ENCODE measurements at regions not wholly inside any gene's neighbourhood (a gene's known extent, or its start where the extent isn't known, plus 50 kb on each side); places are given as distances from the start of the nearest gene placed in this dataset.

DNA sequence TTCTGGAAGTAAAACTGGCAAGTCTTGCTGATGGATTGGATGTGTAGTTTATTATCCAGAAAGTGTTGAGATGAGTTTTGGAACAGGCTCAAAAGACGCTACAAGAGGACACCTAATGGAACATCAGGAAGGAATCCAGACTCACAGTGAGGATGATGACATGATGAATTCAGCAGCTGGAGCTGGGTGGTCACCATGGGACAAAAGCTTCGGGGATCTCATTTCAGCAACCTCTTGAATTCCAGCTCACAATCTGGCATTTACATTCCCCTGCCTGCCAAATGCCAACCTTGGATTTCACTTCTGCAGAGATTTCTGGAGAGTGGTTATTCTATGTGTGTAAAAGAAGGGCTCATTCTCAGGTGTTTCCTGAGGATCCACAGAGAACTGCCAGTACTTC lies 288.0 kb upstream of the TMTC4 start:
- Histone ChIP-seq H3K9me3 (ENCODE audit: control insufficient read depth, insufficient read depth, low read length) (no peaks in the 10 kb centered on the region), H4K91ac (ENCODE audit: insufficient read depth, low read depth, low read length) (no peak overlapping the region), H2AK5ac (ENCODE audit: low read depth, low read length) (no peak overlapping the region), H3K4me2 (ENCODE audit: low read depth, low read length) (no peak overlapping the region), H3K36me3 (ENCODE audit: control insufficient read depth, insufficient read depth, low read length) (no peaks in the 10 kb centered on the region), H2AFZ (replicated peaks; ENCODE audit: low read length, poor library complexity) (no peak overlapping the region), H3K27ac (ENCODE audit: insufficient read depth, low read length) (no peak overlapping the region), H3K23ac (ENCODE audit: low read depth, low read length) (no peak overlapping the region), H3K4me1 (ENCODE audit: control insufficient read depth, insufficient read depth, low read length) (no peaks in the 10 kb centered on the region), H3K56ac (ENCODE audit: extremely low read depth, insufficient read depth, low read length) (no peak overlapping the region), H2BK20ac (ENCODE audit: low read depth, low read length) (no peak overlapping the region), H3K27me3 (ENCODE audit: control insufficient read depth, insufficient read depth, low read length) (no peaks in the 10 kb centered on the region), H3K9me1 (ENCODE audit: insufficient read depth, low read length) (no peaks in the 10 kb centered on the region), H3K18ac (ENCODE audit: low read depth, low read length) (no peak overlapping the region), H4K8ac (ENCODE audit: low read depth in 2 of 2, low read length in 2 of 2) (no peak overlapping the region), H2BK120ac (ENCODE audit: low read depth, low read length) (no peak overlapping the region), H2AK9ac (replicated peaks; ENCODE audit: low read depth, low read length, poor library complexity) (no peak overlapping the region), H2BK5ac (ENCODE audit: low read depth, low read length, poor library complexity, severe bottlenecking) (no peak overlapping the region), H3K14ac (replicated peaks; ENCODE audit: low read depth, low read length) (no peak overlapping the region), H3K4ac (ENCODE audit: low read depth, low read length) (no peak overlapping the region), H3K9ac (ENCODE audit: low read depth, low read length) (no peak overlapping the region), H4K5ac (ENCODE audit: low read depth, low read length) (no peak overlapping the region), H3K4me3 (ENCODE audit: insufficient read depth, low read depth, low read length) (no peak overlapping the region), H4K20me1 (ENCODE audit: insufficient read depth, low read length) (no peaks in the 10 kb centered on the region), H2BK15ac (ENCODE audit: low read depth, low read length) (no peak overlapping the region), H3K79me1 (ENCODE audit: low read depth in 1 of 2, low read length in 2 of 2) (no peaks in the 10 kb centered on the region)
- intact Hi-C loops (cut with micrococcal nuclease) = no loop called here
- no peak for ATAC-seq (ENCODE audit: low read depth)
- no TSS peak for BruUV-seq (replicated peaks)
- CTCF ChIA-PET = no interaction called here
- DNase-seq = no peak
- TF ChIP-seq, protein P1, sequence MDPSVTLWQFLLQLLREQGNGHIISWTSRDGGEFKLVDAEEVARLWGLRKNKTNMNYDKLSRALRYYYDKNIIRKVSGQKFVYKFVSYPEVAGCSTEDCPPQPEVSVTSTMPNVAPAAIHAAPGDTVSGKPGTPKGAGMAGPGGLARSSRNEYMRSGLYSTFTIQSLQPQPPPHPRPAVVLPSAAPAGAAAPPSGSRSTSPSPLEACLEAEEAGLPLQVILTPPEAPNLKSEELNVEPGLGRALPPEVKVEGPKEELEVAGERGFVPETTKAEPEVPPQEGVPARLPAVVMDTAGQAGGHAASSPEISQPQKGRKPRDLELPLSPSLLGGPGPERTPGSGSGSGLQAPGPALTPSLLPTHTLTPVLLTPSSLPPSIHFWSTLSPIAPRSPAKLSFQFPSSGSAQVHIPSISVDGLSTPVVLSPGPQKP (IDR thresholded peaks at IDR 0.05; ENCODE audit: borderline replicate concordance, low read depth, low read length) = no peak
- TF ChIP-seq SMC3 (IDR thresholded peaks at IDR 0.05; ENCODE audit: low read depth, low read length) = no peak
- no peak for TF ChIP-seq NFE2L2 (IDR thresholded peaks at IDR 0.05; ENCODE audit: low read depth, low read length)
- TF ChIP-seq, protein P2, sequence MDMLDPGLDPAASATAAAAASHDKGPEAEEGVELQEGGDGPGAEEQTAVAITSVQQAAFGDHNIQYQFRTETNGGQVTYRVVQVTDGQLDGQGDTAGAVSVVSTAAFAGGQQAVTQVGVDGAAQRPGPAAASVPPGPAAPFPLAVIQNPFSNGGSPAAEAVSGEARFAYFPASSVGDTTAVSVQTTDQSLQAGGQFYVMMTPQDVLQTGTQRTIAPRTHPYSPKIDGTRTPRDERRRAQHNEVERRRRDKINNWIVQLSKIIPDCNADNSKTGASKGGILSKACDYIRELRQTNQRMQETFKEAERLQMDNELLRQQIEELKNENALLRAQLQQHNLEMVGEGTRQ (IDR thresholded peaks at IDR 0.05; ENCODE audit: low read depth, low read length) = no peak
- no peak for TF ChIP-seq MAFK (IDR thresholded peaks at IDR 0.05; ENCODE audit: low read depth, low read length)
- TF ChIP-seq RAD21 (IDR thresholded peaks at IDR 0.05; ENCODE audit: low read length) = no peak
- TF ChIP-seq FOS (IDR thresholded peaks at IDR 0.05; ENCODE audit: low read depth, low read length) = no peak
- no peak for TF ChIP-seq CEBPB (IDR thresholded peaks at IDR 0.05; ENCODE audit: low read depth, low read length)
- TF ChIP-seq, protein P3, sequence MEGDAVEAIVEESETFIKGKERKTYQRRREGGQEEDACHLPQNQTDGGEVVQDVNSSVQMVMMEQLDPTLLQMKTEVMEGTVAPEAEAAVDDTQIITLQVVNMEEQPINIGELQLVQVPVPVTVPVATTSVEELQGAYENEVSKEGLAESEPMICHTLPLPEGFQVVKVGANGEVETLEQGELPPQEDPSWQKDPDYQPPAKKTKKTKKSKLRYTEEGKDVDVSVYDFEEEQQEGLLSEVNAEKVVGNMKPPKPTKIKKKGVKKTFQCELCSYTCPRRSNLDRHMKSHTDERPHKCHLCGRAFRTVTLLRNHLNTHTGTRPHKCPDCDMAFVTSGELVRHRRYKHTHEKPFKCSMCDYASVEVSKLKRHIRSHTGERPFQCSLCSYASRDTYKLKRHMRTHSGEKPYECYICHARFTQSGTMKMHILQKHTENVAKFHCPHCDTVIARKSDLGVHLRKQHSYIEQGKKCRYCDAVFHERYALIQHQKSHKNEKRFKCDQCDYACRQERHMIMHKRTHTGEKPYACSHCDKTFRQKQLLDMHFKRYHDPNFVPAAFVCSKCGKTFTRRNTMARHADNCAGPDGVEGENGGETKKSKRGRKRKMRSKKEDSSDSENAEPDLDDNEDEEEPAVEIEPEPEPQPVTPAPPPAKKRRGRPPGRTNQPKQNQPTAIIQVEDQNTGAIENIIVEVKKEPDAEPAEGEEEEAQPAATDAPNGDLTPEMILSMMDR (conservative IDR thresholded peaks at IDR 0.05; ENCODE audit: low read depth, low read length) = no peak
- no peak for TF ChIP-seq MAZ (IDR thresholded peaks at IDR 0.05; ENCODE audit: borderline replicate concordance, low read depth, low read length)
- TF ChIP-seq POLR2A (IDR thresholded peaks at IDR 0.05; ENCODE audit: low read depth, low read length) = no peak
- TF ChIP-seq CHD1 (IDR thresholded peaks at IDR 0.05; ENCODE audit: low read depth, low read length) = no peak
- TF ChIP-seq BHLHE40 (IDR thresholded peaks at IDR 0.05; ENCODE audit: low read depth, low read length) = no peak
- no peak for TF ChIP-seq MXI1 (IDR thresholded peaks at IDR 0.05; ENCODE audit: borderline replicate concordance, low read depth, low read length)
- POLR2A ChIA-PET (ENCODE audit: unreplicated experiment) = no interaction called here
- no CpG with 5 or more reads among the region's 2 CpGs for WGBS, 2 experiments (ENCODE audit: extremely low coverage in 2 of 2, insufficient read length in 1 of 2)
- in situ Hi-C loops (cut with MboI; ENCODE audit: low sequenced_read_pairs) = no loop called here
- dilution Hi-C loops (cut with HindIII; ENCODE audit: low sequenced_read_pairs, unreplicated experiment) = no loop called here
